SK-N-SH (cell line): ENCODE measurements at regions not wholly inside any gene's neighbourhood (a gene's known extent, or its start where the extent isn't known, plus 50 kb on each side); places are given as distances from the start of the nearest gene placed in this dataset.

ENCODE experiments used
- CTCF ChIA-PET: fragments of 300-600, 350-600 bp; formaldehyde crosslinking; extraction: SDS; loops from one replicate; lab custom pipeline; 2021; lab: Yijun Ruan, JAX
- POLR2A ChIA-PET: fragments of 350-600 bp; sonication (Branson Sonifier 250); formaldehyde crosslinking; extraction: SDS; loops from one replicate; lab custom pipeline; 2020; ENCODE audit warnings: antibody characterized with exemption, inconsistent platforms; lab: Yijun Ruan, JAX
- DNase-seq: peaks from one replicate; pipeline ENCODE4 v3.0.0; 2012
- H2AFZ ChIP-seq: fragments of 200-600 bp; sonication (generic); 2 replicates; pipeline ENCODE4 v1.8.1; 2016; ENCODE audit warnings: antibody characterized with exemption, mild to moderate bottlenecking, low read depth
- H3F3A ChIP-seq: fragments of 200-600 bp; sonication (generic); replicated peaks from 2 replicates; pipeline ENCODE3; 2016; ENCODE audit warnings: antibody characterized with exemption, mild to moderate bottlenecking; ENCODE audit not compliant: insufficient read depth
- H3K27ac ChIP-seq, 2 experiments: fragments of 200-500 bp in 1 of 2; fragments of 200-600 bp in 1 of 2; sonication (Bioruptor generic) in 1 of 2; sonication (generic), shearing (Covaris generic) in 1 of 2; 2 replicates each; pipeline versions ENCODE4 v1.5.1 to v1.6.1; 2014 to 2016; ENCODE audit warnings: low read depth in 2 of 2, inconsistent platforms in 1 of 2, low read length in 1 of 2, mild to moderate bottlenecking in 1 of 2, mixed read lengths in 1 of 2
- H3K27me3 ChIP-seq: fragments of 200-600 bp; sonication (generic), shearing (Covaris generic); 2 replicates; pipeline ENCODE4 v1.6.1; 2016; ENCODE audit warnings: mixed run types; ENCODE audit not compliant: insufficient read depth
- H3K36me3 ChIP-seq, 2 experiments: fragments of 200-500 bp in 1 of 2; fragments of 200-600 bp in 1 of 2; sonication (Bioruptor generic) in 1 of 2; sonication (generic) in 1 of 2; replicated peaks in 1 of 2; 2 replicates each; pipeline versions ENCODE3 to v1.5.1; 2014 to 2016; ENCODE audit warnings: low read length in 1 of 2, mild to moderate bottlenecking in 1 of 2; ENCODE audit not compliant: insufficient read depth in 2 of 2, control insufficient read depth in 1 of 2
- H3K4me1 ChIP-seq, 2 experiments: fragments of 200-500 bp in 1 of 2; fragments of 200-600 bp in 1 of 2; sonication (Bioruptor generic) in 1 of 2; sonication (generic), shearing (Covaris generic) in 1 of 2; 2 replicates each; pipeline versions ENCODE4 v1.5.1 to v1.6.1; 2014 to 2016; ENCODE audit warnings: low read depth in 1 of 2, low read length in 1 of 2, mixed run types in 1 of 2; ENCODE audit not compliant: insufficient read depth in 2 of 2, control insufficient read depth in 1 of 2
- H3K4me2 ChIP-seq: fragments of 200-600 bp; sonication (generic), shearing (Covaris generic); 2 replicates; pipeline ENCODE4 v1.6.1; 2017; ENCODE audit warnings: mixed run types
- H3K4me3 ChIP-seq, 2 experiments: fragments of 200-500 bp in 1 of 2; fragments of 200-600 bp in 1 of 2; sonication (Bioruptor generic) in 1 of 2; sonication (generic), shearing (Covaris generic) in 1 of 2; 2 replicates each; pipeline versions ENCODE4 v1.5.1 to v1.8.1; 2014 to 2016; ENCODE audit warnings: low read depth in 2 of 2, inconsistent platforms in 1 of 2, low read length in 1 of 2, mild to moderate bottlenecking in 1 of 2, mixed read lengths in 1 of 2, moderate library complexity in 1 of 2
- H3K79me2 ChIP-seq: fragments of 200-600 bp; sonication (generic); 2 replicates; pipeline ENCODE4 v1.8.1; 2017; ENCODE audit warnings: mild to moderate bottlenecking; ENCODE audit not compliant: insufficient read depth
- H3K9ac ChIP-seq: fragments of 200-600 bp; sonication (generic); 2 replicates; pipeline ENCODE4 v1.6.1; 2017; ENCODE audit warnings: mixed run types
- H3K9me2 ChIP-seq: fragments of 200-600 bp; sonication (generic); 2 replicates; pipeline ENCODE4 v1.6.1; 2017; ENCODE audit warnings: mixed run types
- H3K9me3 ChIP-seq: fragments of 200-600 bp; sonication (generic); 2 replicates; pipeline ENCODE4 v1.6.1; 2017; ENCODE audit warnings: mixed run types, mild to moderate bottlenecking, moderate library complexity
- H4K20me1 ChIP-seq: fragments of 200-600 bp; sonication (generic); 2 replicates; pipeline ENCODE4 v1.6.1; 2017; ENCODE audit warnings: mild to moderate bottlenecking, mixed run types; ENCODE audit not compliant: insufficient read depth
- CHD2 ChIP-seq: fragments of 150-350 bp; IDR thresholded peaks from 2 replicates; pipeline ENCODE4 v1.6.1; 2018; ENCODE audit warnings: low read length; ENCODE audit not compliant: partially characterized antibody
- ELF1 ChIP-seq: IDR thresholded peaks from 2 replicates; pipeline ENCODE4 v1.4.0; 2012
- FOSL2 ChIP-seq: IDR thresholded peaks from 2 replicates; pipeline ENCODE4 v1.4.0; 2012; ENCODE audit warnings: low read depth, mild to moderate bottlenecking, moderate library complexity, borderline replicate concordance
- GABPA ChIP-seq: IDR thresholded peaks from 2 replicates; pipeline ENCODE4 v1.4.0; 2012; ENCODE audit warnings: low read depth, mild to moderate bottlenecking
- MAX ChIP-seq: IDR thresholded peaks from 2 replicates; pipeline ENCODE4 v1.4.0; 2012; ENCODE audit warnings: low read depth
- MEF2A ChIP-seq: IDR thresholded peaks from 2 replicates; pipeline ENCODE4 v1.4.0; 2012; ENCODE audit warnings: low read depth, borderline replicate concordance
- MXI1 ChIP-seq: IDR thresholded peaks from 2 replicates; pipeline ENCODE4 v1.6.1; 2012; ENCODE audit warnings: mild to moderate bottlenecking, low read depth, low read length, improper control_type of control experiment
- NFIC ChIP-seq: IDR thresholded peaks from 2 replicates; pipeline ENCODE4 v1.4.0; 2012; ENCODE audit warnings: borderline replicate concordance
- NRF1 ChIP-seq: IDR thresholded peaks from 2 replicates; pipeline ENCODE4 v1.6.1; 2012; ENCODE audit warnings: low read depth, mild to moderate bottlenecking, low read length
- PBX3 ChIP-seq: IDR thresholded peaks from 2 replicates; pipeline ENCODE4; 2012
- RFX5 ChIP-seq: IDR thresholded peaks from 2 replicates; pipeline ENCODE4 v1.6.1; 2012; ENCODE audit warnings: mild to moderate bottlenecking, improper control_type of control experiment, low read length
- RXRA ChIP-seq: IDR thresholded peaks from 2 replicates; pipeline ENCODE4 v1.4.0; 2012; ENCODE audit warnings: low read depth, mild to moderate bottlenecking, borderline replicate concordance
- SIN3A ChIP-seq: IDR thresholded peaks from 2 replicates; pipeline ENCODE4 v1.6.1; 2012; ENCODE audit warnings: low read depth, mild to moderate bottlenecking, low read length, moderate library complexity, borderline replicate concordance
- SMC3 ChIP-seq: IDR thresholded peaks from 2 replicates; pipeline ENCODE4 v1.6.1; 2012; ENCODE audit warnings: low read depth, low read length, improper control_type of control experiment
- TCF12 ChIP-seq: IDR thresholded peaks from 2 replicates; pipeline ENCODE4 v1.4.0; 2012
- TEAD4 ChIP-seq: IDR thresholded peaks from 2 replicates; pipeline ENCODE4 v1.4.0; 2012; ENCODE audit warnings: mild to moderate bottlenecking, borderline replicate concordance; ENCODE audit not compliant: insufficient read depth
- WGBS: methylation state at CpG from one replicate; pipeline ENCODE4 v1.1.6; 2017; ENCODE audit warnings: low lambda C conversion rate; 5-methylcytosine and 5-hydroxymethylcytosine counted together
- TF ChIP-seq, protein P1 (sequence below): fragments of 200-600 bp; sonication (generic); IDR thresholded peaks from 2 replicates; pipeline ENCODE4 v1.6.1; 2017; ENCODE audit warnings: antibody characterized with exemption, mild to moderate bottlenecking, moderate library complexity
- TF ChIP-seq, protein P2 (sequence below): IDR thresholded peaks from 2 replicates; pipeline ENCODE4 v1.4.0; 2012; ENCODE audit warnings: low read depth, borderline replicate concordance
- TF ChIP-seq, protein P3 (sequence below): fragments of 150-350 bp; IDR thresholded peaks from 2 replicates; pipeline ENCODE4 v1.6.1; 2016; ENCODE audit warnings: mild to moderate bottlenecking, low read depth, low read length

DNA sequence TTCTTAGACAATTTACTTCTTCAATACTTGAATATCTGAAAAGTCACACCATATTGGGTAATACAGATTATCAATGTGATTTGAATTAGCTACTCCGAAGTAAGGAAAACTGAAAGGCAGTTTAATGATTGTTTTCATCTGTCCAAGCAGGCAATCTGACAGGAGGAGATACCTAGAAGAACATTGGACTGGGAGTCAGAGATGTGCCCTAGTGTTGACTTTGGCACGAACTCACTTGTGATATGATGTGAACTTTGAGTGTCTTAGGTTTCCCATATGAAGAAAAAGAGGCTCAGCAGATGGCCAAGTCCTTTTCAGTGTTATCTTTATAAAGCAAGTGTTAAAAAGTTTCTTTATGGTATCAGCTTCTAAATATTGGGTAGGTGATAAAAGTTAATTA, 287.1 kb downstream of the MTX2 start:
- ChIA-PET POLR2A (no interaction called here), CTCF (interaction anchor here (0.9 to 7.3 kb wide), 6 partner anchors 16 to 429 kb away, joined by 3 to 55 read pairs (median 5); no protein-coding TSS in a partner anchor)
- H3K27me3 ChIP-seq = no peaks in the 10 kb centered on the region
- H3K9me3 ChIP-seq = no peaks in the 10 kb centered on the region
- no peak for DNase-seq
- peaks cover 9% of the 10 kb centered on the region for H3F3A ChIP-seq
- H4K20me1 ChIP-seq = no peaks in the 10 kb centered on the region
- 39% methylated on average over 2 of the region's 2 CpGs for WGBS
- H3K4me3 ChIP-seq = no peak overlapping the region
- no peak overlapping the region for H2AFZ ChIP-seq
- TF ChIP-seq, protein P1, sequence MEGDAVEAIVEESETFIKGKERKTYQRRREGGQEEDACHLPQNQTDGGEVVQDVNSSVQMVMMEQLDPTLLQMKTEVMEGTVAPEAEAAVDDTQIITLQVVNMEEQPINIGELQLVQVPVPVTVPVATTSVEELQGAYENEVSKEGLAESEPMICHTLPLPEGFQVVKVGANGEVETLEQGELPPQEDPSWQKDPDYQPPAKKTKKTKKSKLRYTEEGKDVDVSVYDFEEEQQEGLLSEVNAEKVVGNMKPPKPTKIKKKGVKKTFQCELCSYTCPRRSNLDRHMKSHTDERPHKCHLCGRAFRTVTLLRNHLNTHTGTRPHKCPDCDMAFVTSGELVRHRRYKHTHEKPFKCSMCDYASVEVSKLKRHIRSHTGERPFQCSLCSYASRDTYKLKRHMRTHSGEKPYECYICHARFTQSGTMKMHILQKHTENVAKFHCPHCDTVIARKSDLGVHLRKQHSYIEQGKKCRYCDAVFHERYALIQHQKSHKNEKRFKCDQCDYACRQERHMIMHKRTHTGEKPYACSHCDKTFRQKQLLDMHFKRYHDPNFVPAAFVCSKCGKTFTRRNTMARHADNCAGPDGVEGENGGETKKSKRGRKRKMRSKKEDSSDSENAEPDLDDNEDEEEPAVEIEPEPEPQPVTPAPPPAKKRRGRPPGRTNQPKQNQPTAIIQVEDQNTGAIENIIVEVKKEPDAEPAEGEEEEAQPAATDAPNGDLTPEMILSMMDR = no peak
- no peak for TF ChIP-seq ELF1
- TF ChIP-seq CHD2 = no peak
- TF ChIP-seq, protein P2, sequence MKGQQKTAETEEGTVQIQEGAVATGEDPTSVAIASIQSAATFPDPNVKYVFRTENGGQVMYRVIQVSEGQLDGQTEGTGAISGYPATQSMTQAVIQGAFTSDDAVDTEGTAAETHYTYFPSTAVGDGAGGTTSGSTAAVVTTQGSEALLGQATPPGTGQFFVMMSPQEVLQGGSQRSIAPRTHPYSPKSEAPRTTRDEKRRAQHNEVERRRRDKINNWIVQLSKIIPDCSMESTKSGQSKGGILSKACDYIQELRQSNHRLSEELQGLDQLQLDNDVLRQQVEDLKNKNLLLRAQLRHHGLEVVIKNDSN = no peak
- TF ChIP-seq MAX = no peak
- TF ChIP-seq PBX3 = no peak
- peaks cover 8 to 29% of the 10 kb centered on the region in 2 experiments; a peak in 3 of 4 replicates for H3K4me1 ChIP-seq
- no peak overlapping the region for H3K27ac ChIP-seq
- H3K9ac ChIP-seq = no peak overlapping the region
- no peaks in the 10 kb centered on the region for H3K36me3 ChIP-seq
- H3K9me2 ChIP-seq = no peaks in the 10 kb centered on the region
- H3K4me2 ChIP-seq = no peak overlapping the region
- no peaks in the 10 kb centered on the region for H3K79me2 ChIP-seq

- no peaks in the 10 kb centered on the region for H4K20me1 ChIP-seq
- no peaks in the 10 kb centered on the region for H3K9me2 ChIP-seq
- no peaks in the 10 kb centered on the region for H3K9me3 ChIP-seq
- WGBS = 62% methylated on average over 1 of the region's 1 CpG
- POLR2A ChIA-PET = no interaction called here
- no peaks in the 10 kb centered on the region for H3K36me3 ChIP-seq
- H3K4me3 ChIP-seq = no peak overlapping the region
- H2AFZ ChIP-seq = no peak overlapping the region
- CTCF ChIA-PET = interaction anchor here (1.0 to 7.3 kb wide), 5 partner anchors 15 to 430 kb away, joined by 4 to 55 read pairs (median 11); no protein-coding TSS in a partner anchor
- peaks cover 6 to 27% of the 10 kb centered on the region in 2 experiments; a peak in 3 of 4 replicates for H3K4me1 ChIP-seq
- H3K9ac ChIP-seq = no peak overlapping the region
- TF ChIP-seq PBX3 (no peak), MEF2A (no peak), SMC3 (no peak), GABPA (no peak), SIN3A (no peak), FOSL2 (no peak), MXI1 (no peak), TCF12 (no peak), NRF1 (no peak), NFIC (no peak), RXRA (no peak), TEAD4 (no peak), MAX (no peak), RFX5 (no peak)
- TF ChIP-seq, protein P3, sequence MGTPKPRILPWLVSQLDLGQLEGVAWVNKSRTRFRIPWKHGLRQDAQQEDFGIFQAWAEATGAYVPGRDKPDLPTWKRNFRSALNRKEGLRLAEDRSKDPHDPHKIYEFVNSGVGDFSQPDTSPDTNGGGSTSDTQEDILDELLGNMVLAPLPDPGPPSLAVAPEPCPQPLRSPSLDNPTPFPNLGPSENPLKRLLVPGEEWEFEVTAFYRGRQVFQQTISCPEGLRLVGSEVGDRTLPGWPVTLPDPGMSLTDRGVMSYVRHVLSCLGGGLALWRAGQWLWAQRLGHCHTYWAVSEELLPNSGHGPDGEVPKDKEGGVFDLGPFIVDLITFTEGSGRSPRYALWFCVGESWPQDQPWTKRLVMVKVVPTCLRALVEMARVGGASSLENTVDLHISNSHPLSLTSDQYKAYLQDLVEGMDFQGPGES = no peak
- H3K27ac ChIP-seq = no peak overlapping the region
- H3F3A ChIP-seq = peaks cover 3% of the 10 kb centered on the region
- no peaks in the 10 kb centered on the region for H3K79me2 ChIP-seq
- H3K27me3 ChIP-seq = no peaks in the 10 kb centered on the region
- no peak overlapping the region for H3K4me2 ChIP-seq
- DNase-seq = no peak
These were observed 288.6 kb downstream of the MTX2 start for GRCh38 chr2:176557821-176558220.
